Lung (tissue), 11 donors: ENCODE measurements at regions not wholly inside any gene's neighbourhood (a gene's known extent, or its start where the extent isn't known, plus 50 kb on each side); places are given as distances from the start of the nearest gene placed in this dataset.

Experiments
- ATAC-seq: fragments of 200-7000 bp; cut with Tn5 transposase; one replicate; pipeline ENCODE4 v1.9.1; 2020; ENCODE audit warnings: moderate number of reproducible peaks; ENCODE audit not compliant: insufficient read depth, low FRiP score
- DNase-seq, 3 donors: peaks; one replicate each; pipeline ENCODE4 v3.0.0-alpha.2; 2013 to 2017
- H3K27ac ChIP-seq, 2 donors: one replicate each; pipeline ENCODE4 v1.5.1; 2013; ENCODE audit warnings: mild to moderate bottlenecking in 2 of 2, moderate library complexity in 2 of 2, control low read depth in 1 of 2, inconsistent platforms in 1 of 2, low read depth in 1 of 2, low read length in 1 of 2
- H3K27me3 ChIP-seq, 3 donors: one replicate each; pipeline ENCODE4 v1.5.1; 2013; ENCODE audit warnings: low read length in 2 of 3; ENCODE audit not compliant: control insufficient read depth in 3 of 3, insufficient read depth in 3 of 3
- H3K36me3 ChIP-seq, 4 donors: one replicate each; pipeline ENCODE4 v1.5.1; 2013; ENCODE audit warnings: low read length in 4 of 4, mild to moderate bottlenecking in 1 of 4, moderate library complexity in 1 of 4; ENCODE audit not compliant: control insufficient read depth in 4 of 4, insufficient read depth in 4 of 4
- H3K4me1 ChIP-seq, 5 donors: one replicate each; pipeline ENCODE4 v1.5.1; 2013; ENCODE audit warnings: low read length in 5 of 5, mild to moderate bottlenecking in 2 of 5, moderate library complexity in 1 of 5; ENCODE audit not compliant: control insufficient read depth in 5 of 5, insufficient read depth in 5 of 5
- H3K4me3 ChIP-seq: one replicate; pipeline ENCODE4 v1.5.1; 2013; ENCODE audit warnings: mild to moderate bottlenecking, control low read depth, moderate library complexity
- H3K9ac ChIP-seq, 2 donors: one replicate each; pipeline ENCODE4 v1.5.1; 2013; ENCODE audit warnings: low read length in 2 of 2, control low read depth in 1 of 2; ENCODE audit not compliant: insufficient read depth in 1 of 2
- H3K9me3 ChIP-seq, 4 donors: one replicate each; pipeline ENCODE4 v1.5.1; 2013; ENCODE audit warnings: low read length in 3 of 4, mild to moderate bottlenecking in 1 of 4, moderate library complexity in 1 of 4; ENCODE audit not compliant: control insufficient read depth in 4 of 4, insufficient read depth in 3 of 4
- WGBS, 2 donors: extraction: QIAGEN DNeasy Blood & Tissue Kit; methylation state at CpG; one replicate each; pipeline ENCODE4 v1.1.7; 2013; 5-methylcytosine and 5-hydroxymethylcytosine counted together
- TF ChIP-seq, protein P1 (sequence below): IDR thresholded peaks from 2 replicates; pipeline ENCODE4 v1.5.1; 2012; ENCODE audit warnings: mild to moderate bottlenecking; ENCODE audit errors: control extremely low read depth, extremely low read depth
- donor health status: control.
- donor health status: control.
- donor health status: Bipolar disorder and iron deficiency.
- donor health status: healthy.
- donor health status: DM: yes; HTN: yes; CAD: no.

DNA sequence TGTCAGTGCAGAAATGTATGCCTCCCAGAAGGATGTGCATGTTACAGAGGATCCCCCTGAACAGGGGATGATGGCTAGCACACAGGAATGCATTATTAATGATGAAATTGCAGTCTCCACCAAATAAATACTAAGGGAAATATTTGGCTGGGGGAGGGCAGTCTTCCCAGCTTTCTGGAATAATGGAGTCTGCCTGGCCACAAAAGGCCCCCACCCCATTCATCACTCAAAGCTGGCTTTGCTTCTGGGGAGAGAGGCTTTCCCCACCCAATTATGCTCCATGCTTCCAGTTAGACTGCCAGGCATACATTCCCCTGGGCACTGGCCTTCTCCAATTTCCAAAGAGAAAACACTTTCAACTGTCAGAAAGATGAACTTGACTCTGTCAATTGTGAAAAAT, 302.7 kb downstream of the SIPA1L2 start:
- H3K9me3 ChIP-seq, result no peaks in the 10 kb centered on the region
- TF ChIP-seq, protein P1, sequence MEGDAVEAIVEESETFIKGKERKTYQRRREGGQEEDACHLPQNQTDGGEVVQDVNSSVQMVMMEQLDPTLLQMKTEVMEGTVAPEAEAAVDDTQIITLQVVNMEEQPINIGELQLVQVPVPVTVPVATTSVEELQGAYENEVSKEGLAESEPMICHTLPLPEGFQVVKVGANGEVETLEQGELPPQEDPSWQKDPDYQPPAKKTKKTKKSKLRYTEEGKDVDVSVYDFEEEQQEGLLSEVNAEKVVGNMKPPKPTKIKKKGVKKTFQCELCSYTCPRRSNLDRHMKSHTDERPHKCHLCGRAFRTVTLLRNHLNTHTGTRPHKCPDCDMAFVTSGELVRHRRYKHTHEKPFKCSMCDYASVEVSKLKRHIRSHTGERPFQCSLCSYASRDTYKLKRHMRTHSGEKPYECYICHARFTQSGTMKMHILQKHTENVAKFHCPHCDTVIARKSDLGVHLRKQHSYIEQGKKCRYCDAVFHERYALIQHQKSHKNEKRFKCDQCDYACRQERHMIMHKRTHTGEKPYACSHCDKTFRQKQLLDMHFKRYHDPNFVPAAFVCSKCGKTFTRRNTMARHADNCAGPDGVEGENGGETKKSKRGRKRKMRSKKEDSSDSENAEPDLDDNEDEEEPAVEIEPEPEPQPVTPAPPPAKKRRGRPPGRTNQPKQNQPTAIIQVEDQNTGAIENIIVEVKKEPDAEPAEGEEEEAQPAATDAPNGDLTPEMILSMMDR, result no peak
- no peaks in the 10 kb centered on the region for H3K36me3 ChIP-seq
- H3K27ac ChIP-seq, result no peak overlapping the region
- H3K4me3 ChIP-seq, result no peak overlapping the region
- peaks cover 0 to 2% (median 0%) of the 10 kb centered on the region in 5 donors for H3K4me1 ChIP-seq
- DNase-seq (peak in 1 of 3 donors; percentile 4), ATAC-seq (no peak)
- H3K27me3 ChIP-seq, result no peaks in the 10 kb centered on the region
- H3K9ac ChIP-seq, result no peak overlapping the region

DNA sequence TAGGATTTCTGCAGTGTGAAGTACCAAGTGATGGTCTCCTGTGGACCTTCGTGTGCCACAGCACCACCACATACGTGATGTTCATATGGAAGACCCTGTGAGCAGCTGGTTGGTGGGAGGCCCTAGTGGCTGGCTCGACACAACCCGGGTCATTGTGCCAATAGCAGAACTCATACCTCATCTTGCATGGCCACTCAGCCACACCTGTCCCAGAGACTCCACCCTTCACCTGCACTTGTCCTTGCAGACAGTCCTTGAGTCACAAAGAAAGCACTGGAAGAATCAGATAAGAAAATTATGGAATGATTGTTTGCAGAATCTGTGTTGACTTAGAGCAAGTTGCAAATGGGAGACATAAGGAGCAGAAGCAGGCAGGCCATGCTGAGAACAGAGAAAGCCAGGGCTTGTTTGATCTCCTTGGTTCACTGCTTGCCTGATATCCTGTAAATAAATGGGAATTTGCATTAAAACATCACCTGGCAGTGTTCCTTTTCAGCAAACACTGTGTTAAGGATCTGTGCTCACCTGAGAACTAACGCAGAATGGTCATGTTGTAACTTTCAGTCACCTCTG, 307.7 kb downstream of the SIPA1L2 start:
- DNase-seq (no peak), ATAC-seq (no peak)
- 74 to 92% methylated on average over 5 of the region's 5 CpGs for WGBS, 2 donors
- H3K9ac ChIP-seq, result no peak overlapping the region
- H3K9me3 ChIP-seq, result no peaks in the 10 kb centered on the region
- H3K4me3 ChIP-seq, result no peak overlapping the region
- no peaks in the 10 kb centered on the region for H3K36me3 ChIP-seq
- no peak overlapping the region for H3K27ac ChIP-seq
- H3K4me1 ChIP-seq, result peaks cover 0 to under 1% (median 0%) of the 10 kb centered on the region in 5 donors
- TF ChIP-seq, protein P1, result no peak
- no peaks in the 10 kb centered on the region for H3K27me3 ChIP-seq

DNA sequence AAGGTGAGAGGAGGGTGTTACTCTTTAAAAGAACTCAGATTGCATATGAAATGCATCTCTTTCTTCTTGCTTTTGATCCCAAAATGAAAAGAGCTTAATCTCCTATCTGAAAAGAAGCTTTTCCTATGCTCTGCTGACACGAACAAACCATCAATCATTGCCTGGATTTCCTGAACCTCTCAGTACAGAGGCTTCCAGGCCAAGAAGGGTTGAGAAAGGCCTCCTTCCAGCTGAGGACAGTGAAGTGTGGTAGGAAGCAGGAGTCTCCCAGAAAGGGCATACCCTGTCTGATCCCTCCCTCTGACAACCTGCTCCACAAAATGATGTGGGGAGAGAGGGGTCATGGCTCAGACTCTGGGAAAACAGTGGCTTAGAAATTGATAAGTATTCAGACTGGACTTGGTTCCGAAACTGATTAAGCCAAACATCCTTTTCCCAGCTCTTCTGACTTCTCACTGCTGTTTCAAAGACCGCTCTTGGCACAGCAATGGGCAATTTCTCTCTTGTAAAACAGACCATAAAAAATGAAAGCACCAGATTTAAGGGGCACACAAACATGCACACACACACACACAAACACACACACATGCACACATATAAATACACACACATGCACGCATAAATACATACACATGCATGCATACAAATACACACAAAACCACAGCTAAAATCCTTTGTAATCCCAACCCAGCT, 310.3 kb downstream of the SIPA1L2 start:
- 49 to 60% methylated on average over 4 of the region's 4 CpGs for WGBS, 2 donors
- H3K36me3 ChIP-seq, result no peaks in the 10 kb centered on the region
- H3K4me1 ChIP-seq, result no peaks in the 10 kb centered on the region
- no peak overlapping the region for H3K4me3 ChIP-seq
- ATAC-seq (no peak), DNase-seq (peak in 1 of 3 donors; percentile 11)
- H3K9ac ChIP-seq, result no peak overlapping the region
- no peaks in the 10 kb centered on the region for H3K9me3 ChIP-seq
- H3K27ac ChIP-seq, result peak overlapping the region in 1 of 2 donors; percentile 60
- H3K27me3 ChIP-seq, result no peaks in the 10 kb centered on the region
- TF ChIP-seq, protein P1, result no peak
